ENCODE measurements at regions not wholly inside any gene's neighbourhood (a gene's known extent, or its start where the extent isn't known, plus 50 kb on each side); places are given as distances from the start of the nearest gene placed in this dataset.
"Not testable (repeated sequence)": the region's sequence is repeated elsewhere in the genome, so short reads cannot be mapped to it uniquely, and the experiment has no call there.

DNA sequence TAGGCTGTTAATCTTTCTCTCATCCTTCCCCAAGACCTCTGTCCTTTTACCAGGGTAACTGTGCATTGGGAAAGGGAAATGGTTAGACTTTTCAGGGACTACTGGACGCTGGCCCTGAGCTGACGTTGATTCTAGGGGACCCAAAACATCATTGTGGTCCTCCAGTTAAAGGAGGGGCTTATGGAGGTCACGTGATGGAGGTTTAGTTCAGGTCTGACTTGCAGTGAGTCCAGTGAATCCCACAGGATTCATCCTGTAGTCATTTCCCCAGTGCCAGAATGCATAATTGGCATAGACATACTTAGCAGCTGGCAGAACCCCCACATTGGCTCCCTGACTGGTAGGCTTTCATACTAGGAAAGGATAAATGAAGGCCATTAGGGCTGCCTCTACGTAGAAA, 246.3 kb downstream of the KCNE4 start:
- DNase-seq: not testable (repeated sequence)

DNA sequence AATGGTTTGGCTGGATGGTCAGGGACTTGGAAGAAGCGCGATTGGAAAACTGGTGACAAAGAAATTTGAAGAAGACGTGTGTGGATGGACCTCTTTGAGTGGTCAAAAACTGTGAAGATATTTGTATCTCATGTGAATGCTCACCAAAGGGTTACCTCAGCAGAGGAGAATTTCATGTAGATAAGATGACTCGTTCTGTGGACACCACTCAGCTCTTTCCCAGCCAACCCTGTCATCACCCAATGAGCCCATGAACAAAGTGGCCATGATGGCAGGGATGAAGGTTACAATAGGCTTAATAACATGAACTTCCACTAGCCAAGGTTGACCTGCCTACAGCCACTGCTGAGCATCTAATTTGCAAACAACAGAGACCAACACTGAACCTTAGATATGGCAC, 248.3 kb downstream of the KCNE4 start:
- no peak for DNase-seq

DNA sequence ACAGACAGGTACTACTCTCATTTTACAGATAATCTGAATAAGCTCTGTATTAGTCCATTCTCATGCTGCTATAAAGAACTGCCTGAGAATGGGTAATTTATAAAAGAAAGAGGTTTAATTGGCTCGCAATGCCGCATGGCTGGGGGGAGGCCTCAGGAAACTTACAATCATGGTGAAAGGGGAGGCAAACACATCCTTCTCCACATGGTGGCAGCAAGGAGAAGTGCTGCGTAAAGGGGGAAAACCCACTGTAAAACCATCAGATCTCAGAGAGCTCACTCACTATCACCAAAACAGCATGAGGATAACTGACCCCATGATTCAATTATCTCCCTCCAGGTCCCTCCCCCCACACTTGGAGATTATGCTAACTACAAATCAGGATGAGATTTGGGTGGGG, 254.4 kb downstream of the KCNE4 start:
- no peak for DNase-seq

DNA sequence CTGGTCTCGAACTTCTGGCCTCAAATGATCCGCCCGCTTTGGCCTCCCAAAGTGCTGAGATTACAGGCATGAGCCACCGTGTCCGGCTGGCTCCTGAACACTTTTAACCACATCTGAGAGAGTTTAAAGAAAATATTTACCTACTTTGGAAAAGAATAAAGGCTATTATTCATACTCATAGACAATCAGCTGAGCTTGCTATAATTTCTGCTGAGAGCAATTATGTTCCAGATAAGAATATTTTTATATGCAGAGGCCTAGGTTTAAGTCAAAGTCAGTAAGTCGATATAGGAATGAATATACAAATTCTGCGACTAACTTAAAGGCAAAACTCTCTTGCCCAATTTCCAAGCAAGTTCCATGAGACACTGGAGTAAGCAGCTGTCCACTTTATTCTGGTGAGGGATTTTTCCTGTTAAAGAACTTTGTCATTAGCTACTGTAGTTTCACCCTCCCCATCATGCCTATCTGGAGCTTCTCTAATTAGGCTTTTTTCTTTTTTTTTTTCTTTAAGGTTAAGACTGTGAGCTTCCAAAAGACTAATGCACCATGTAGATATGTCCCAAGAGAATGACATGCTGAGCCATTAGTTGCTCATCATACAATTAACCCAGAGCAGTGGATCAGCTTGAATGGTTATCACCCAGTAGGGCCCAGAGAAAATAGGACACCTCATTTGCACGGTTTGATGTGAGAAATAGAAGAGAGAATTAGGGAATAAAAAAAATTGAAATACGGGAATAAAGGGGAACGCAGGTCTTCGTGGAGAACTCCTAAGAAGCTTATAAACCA, 260.1 kb downstream of the KCNE4 start:
- no peak for DNase-seq

DNA sequence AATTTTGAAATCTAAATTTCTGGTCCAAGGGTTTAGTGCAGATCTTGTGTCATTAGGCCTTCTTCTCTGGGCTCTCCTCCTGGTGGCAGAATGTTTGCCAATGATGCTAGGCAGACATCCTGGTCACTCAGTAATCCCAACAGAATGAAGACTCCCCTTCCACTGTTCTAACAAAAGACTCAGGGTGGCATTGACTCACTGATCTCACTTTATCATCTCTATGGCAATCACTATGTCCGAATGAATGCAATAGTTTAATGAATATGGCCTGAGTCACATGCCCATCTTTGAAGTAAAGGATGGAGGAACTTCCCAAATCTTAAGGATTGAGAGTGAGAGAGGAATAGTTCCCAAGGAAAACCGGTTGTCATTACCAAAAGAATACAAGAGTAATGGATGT, 261.1 kb downstream of the KCNE4 start:
- no peak for DNase-seq

DNA sequence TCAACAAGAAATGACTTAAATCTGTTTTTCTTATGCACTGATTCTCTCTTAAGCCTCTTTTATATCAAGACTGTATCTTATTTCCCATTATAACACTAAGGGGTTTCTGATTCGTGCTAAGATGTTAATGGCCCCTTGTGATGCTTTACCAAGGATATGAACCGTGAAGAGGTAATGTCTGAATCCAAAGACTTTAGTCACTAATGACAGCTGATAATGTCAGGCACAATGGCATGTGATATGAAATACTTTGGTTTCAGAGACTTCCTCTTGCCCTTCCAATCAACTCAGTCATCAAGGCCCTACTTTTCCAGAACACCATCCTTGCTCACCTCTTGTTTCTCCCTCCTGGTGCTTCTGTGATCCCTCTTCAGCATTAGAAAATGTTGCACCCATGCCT, 262.8 kb downstream of the KCNE4 start:
- no peak for DNase-seq

DNA sequence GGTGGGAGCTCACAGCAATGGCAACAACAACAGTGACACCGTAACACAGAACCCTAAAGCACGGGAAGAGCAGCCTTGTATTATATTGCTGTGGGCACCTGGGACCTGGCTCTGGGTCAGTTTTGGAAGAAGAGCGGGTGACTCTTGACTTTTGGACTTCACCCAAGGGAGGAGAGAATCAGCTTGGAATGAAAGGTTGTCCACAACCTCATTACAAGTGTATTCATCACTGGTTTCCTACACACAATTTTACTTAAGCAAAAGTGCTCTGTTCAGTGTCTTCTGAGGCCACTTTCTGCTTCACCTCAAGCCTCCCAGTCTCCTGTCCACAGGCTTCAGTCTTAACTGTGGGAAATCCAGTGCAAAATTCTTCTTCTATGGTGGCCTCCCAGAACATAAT, 263.8 kb downstream of the KCNE4 start:
- DNase-seq: no peak

DNA sequence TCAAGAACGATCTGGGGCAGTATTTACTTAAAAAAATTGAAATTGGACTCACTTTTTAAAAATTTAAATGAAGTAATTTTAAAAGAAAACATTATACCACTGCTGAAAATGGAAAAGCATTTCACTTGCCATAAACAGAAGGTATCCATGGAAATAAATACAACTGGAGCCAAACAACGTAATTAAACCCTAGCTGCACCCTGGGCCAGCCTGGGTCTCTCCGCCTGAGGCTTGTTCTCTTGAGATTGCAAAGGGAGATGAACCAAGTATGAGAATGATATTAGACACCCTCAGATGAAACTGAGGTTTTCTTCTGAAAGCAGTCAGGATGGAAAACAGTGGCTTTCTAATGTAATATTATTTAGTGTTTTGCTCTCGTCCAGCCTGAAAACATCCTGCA, 264.4 kb downstream of the KCNE4 start:
- DNase-seq: no peak

DNA sequence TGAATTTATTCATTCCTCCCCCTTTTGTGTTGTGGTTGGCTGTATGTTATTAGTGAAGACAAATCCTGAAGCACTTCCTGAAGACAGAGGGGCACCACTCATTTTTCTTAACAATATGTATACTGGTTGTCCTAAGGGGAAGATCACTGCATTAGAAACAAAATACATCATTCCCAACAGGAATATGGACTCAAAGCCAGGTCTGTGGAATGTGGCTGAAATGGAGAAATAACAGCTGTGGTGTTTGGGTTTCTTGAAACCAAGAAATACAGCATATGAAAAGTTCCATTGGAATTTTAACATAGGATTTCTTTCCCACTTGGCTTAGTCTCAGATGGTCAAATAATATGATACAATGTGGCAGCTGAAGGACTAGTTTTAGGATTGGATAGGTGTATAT, 267.6 kb downstream of the KCNE4 start:
- DNase-seq: no peak

DNA sequence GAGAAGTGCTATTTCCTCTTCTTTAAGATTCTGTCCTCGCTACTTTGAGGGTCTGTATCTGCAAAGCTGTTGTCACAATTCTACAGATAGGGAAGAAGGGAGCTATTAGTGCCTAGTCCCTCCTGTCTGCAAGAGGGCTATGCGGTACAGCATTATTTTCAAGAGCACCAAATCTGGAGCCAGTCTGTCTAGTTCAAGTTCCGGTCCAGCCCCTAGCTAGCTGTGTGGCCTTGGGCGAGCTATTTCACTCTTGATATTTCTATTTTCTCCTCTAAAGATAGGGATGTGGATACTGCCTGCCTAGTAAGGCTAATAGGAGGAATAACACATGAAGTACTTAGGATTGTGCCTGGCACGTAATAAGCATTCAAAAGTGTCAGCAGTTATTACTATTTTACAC, 272.4 kb downstream of the KCNE4 start:
- DNase-seq: no peak

DNA sequence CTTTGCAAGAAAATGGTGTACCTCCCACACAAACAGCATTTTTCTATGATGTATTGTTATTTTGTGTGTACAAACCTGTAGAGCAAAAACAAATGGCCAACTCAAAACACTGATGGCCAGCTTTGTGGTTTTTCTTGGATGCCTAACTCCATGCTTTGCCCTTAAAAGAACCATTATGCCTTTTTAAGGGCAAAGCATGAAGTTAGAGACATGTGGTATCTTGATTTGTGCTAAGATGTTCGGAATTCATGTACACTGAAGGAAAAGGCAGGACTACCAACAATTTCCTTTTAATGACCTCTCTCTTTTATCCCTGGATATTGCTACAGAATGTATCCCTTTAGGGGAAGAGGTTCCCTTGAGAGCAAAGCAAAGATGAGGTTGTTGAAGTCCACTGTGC, 273.6 kb downstream of the SCG2 start:
- DNase-seq: no peak

DNA sequence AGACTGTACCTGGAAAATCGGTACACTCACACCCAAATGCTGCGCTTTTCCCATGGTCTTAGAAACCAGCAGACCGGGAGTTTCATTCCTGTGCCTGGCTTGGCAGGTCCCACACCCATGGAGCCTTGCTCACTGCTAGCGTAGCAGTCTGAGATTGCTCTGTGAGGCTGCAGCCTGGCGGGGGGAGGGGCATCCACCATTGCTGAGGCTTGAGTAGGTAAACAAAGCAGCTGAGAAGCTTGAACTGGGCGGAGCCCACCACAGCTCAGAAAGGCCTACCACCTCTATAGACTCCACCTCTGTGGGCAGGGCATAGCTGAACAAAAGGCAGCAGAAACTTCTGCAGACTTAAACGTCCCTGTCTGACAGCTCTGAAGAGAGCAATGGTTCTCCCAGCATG, 271.4 kb downstream of the SCG2 start:
- DNase-seq: not testable (repeated sequence)

DNA sequence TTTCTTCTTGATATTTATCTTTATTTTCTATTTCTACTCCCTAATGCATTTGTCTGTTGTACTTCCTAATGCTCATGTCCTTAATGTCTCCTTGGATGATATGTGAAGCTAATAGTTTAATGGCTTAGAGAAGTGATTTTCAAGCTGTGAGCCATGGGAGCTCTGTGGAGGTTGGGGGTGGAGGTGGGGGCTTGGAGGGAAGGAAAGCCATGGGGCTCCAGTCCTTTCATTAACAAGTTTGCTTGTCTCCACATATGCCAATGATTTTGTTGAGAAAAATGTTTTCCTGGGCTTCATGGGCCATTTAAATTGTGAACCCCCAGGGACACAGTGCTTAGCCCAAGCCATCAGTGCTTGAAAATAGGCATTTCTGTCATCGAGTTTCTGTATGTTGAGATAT, 264.1 kb downstream of the SCG2 start:
- DNase-seq: no peak

DNA sequence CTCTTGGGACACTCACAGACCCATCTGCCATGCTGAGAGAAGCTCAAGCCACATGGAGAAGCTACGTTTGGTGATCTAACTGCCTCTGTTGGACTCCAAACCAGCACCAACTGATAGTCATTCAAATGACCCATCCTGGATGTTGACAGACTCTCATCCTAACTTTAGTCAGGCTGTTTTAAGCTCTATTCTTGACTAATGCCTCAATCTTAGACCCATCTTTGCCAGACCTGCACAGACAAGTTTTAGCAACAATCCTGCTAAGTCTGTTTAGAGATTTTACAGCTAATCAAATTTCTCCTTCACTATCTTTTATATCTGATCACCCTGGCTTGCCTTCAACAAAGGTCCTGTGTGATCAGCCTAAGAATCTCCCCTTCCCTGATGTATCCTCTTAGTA, 245.1 kb downstream of the SCG2 start:
- no peak for DNase-seq

DNA sequence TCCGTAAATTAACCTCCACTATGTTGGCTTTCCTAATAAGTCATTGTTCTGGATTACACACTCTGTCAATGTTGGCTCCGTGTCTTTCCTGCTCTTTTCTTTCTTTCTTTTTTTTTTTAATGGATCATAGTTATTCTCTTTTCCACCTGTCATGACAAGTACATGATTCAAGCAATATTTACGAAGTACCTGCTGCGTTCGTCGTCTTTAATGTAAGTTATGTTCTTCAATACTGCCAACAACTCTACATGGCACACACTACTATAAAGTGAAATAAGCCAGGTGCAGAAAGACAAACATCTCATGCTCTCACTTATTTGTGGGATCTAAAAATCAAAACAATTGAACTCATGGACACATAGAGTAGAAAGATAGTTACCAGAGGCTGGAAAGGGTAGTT, 239.1 kb downstream of the SCG2 start:
- no peak for DNase-seq

DNA sequence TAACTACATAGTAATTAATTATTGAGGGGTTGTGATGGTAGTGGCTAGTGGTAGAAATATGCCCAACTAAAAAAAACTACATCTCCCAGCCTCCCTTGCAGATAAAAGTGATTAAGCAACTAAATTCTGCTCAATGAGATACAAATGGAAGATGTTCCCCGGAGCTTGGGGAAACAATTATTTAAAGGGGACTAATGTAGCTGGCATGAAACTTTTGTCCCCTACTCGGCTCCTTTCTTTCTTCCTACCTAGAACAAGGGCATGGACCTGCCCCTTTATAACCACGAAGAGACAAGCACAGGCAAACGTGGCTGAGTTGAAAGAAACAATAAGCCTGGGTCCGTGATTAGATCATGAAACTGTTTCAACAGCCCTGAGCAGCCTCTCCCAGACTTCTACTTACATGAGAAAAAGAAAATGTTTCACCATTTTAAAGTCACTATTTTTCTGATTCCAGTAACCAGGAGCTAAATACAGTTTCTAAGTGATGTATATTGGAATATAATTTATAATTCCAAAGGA, 236.9 kb downstream of the SCG2 start:
- no peak for DNase-seq

DNA sequence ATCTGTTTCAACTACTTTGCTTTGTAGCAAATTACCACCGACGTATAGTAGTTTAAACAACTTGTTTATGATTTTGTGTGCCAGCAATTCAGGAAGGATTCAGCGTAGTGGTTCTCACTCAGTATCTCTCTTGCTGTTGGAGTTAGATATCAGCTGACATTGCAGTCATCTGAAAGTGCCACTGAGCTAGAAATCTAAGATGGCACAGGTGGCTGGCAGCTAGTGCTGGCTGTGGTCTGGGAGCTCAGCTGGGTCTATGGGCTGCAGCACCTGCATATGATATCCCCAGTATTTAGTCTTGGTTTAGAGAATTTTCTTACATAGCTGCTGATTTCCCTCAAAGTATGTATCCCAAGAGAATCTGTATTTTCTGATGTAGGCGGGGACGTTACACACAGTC, 235.6 kb downstream of the SCG2 start:
- no peak for DNase-seq

DNA sequence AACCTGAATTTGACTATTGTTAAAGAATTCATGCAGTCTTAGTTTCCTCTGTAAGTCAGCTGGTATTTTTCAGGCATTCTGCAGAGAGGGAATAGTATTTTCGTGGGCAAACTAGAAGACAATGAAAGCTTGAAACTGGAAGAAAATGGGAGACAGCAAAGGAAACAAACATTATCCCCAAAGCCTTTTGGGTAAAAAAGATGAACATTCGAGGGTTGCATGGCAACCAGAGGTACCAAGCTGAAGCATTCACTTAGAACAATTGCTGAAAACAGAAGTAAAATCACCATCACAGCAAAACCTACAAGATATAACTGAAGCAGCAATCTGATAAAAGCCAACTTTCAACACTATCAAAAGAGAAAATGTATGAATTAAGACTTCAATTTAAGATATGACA, 233.7 kb downstream of the SCG2 start:
- DNase-seq: no peak

DNA sequence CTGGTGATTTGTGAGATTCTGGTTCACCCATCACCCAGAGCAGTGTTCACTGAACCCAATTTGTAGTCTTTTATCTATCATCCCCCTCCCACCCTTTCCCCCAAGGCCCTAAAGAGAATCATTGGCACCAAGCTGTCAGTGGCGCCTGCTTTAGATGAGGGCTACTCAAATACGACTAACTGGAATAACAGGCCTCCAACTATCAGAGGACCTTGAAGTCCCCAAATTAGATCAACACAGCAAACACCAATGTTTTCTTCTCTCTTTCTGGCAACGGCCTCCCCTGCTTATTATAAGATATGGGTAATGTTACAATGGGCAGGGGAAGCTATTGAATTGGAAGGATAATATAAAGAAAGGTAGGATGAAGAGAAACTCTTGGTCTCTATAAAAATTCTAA, 232.3 kb downstream of the SCG2 start:
- no peak for DNase-seq

DNA sequence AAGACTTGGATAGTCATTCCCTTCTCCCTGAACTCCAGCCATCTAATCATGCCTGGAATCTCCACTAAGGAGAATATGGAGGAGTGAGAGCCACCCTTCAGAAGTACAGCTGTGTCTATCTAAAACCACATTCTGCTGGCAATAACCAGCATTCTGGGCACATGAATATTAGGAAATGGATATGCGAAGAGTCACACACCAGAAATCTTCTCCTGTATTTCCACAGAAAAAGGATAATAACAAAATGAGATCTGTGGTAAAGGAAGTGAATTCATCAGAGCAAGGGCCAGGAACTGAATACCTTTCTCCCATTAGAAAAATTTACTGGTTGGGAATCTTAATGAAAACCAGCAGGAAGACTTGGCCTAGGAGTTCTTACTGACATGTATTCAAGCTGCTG, 218.8 kb downstream of the SCG2 start:
- DNase-seq: no peak

DNA sequence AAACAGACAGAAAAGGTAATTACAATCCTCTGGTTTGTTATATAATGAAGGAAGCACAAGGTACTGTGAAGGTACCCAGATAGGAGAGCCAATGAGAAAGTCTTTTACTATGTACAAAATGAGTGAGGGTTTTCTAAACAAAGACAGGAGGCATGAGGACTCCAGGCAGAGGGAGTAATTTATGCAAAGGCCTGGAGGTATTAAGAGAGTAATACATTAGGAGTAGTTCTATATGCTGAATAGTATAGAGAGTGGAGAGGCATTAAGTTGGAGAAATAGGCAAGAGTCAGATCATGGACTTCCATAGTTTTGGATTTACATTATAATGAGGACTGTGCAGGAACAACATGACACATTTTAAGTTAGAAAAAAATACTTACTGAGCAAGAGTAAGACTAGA, 216.0 kb downstream of the SCG2 start:
- no peak for DNase-seq

DNA sequence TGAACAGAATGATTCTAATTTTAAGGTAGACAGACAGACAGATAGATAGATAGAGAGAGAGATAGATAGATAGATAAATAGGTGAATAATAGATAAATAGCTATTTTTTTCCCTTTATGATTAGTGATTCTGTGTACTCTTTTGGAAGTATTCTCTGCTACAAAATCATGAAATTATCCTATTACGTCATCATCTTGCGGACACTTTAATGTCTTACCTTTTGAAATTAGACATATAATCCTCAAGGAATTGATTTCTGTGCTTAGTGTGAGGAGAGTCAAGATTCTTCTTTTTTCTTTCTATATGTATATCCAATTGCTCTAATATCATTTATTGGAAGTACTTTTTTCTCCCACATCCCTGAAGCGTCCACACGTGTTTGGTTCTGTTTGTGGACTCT, 215.2 kb downstream of the SCG2 start:
- no peak for DNase-seq

DNA sequence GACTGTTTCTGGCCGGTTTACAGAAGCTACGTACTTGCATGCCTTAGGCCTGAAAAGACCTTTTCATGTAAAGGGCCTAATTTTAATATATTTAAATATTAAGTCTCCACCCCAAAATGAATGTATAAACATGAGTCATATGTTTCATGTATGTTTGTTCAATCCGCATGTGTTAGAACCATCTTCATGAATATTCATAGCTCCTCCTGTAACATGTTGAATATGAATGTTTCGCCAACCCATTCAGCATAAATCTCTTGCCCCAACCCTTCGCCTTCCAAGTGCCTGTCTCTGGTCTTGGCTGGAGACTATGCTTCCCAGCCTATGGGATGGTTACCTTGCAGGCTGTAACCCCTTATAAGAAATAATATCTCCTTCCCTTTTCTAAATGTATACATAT, 212.5 kb downstream of the SCG2 start:
- DNase-seq: no peak

DNA sequence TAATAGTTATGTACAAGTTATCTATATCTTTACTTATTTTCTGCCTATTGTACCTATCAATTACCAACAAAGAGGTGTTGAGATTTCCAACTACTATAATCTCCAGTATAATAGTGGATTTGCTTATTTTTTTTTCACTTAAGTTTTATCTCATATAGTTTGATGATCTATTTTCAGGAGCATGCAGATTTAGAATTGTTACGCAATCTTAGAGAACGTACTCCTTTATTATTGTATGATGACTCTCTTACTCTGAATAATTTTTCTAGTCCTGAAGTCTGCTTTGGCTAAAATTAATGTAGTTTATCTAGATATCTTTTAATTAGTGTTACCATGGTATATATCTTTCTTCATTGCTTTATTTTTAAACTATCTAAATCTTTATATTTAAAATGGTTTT, 205.2 kb downstream of the SCG2 start:
- no peak for DNase-seq

DNA sequence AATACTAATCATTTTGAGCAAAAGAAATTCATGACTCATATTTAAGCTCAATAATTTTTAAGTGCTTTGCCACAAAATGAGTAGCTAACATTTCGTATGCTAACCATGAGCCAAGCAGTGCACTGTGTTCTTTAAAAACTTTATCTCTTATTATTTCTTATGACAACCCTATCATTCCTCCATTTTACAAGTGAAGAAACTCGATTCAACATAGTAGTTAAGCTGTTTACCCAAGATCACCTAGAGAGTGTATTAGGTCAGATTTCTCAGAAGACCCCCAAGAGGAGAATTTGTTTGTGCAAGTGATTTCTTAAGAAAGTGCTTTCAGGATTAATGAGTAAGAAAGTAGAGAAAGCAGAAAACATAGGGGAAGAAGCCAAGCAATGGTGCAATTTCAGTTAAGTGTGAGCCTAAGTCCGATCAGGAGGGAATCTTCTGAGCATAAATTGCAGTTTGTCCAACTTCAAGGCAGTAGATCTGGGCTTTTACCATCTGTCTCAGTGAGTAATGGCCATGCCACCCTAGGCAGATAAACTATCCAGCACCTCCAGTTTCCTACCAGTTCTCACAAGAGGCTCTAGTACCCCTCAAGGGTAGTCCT, 202.7 kb downstream of the SCG2 start:
- no peak for DNase-seq
